ENCODE measurements at regions not wholly inside any gene's neighbourhood (a gene's known extent, or its start where the extent isn't known, plus 50 kb on each side); places are given as distances from the start of the nearest gene placed in this dataset.

GRCh38 chr6:145074805-145075204 lies 660.5 kb downstream of the EPM2A start:
- Mint-ChIP-seq H3K27ac (no peak overlapping the region), H3K9me3 (ENCODE audit: low read depth) (no peaks in the 10 kb centered on the region), H3K4me1 (no peaks in the 10 kb centered on the region), H3K27me3 (peaks cover 3% of the 10 kb centered on the region), H3K36me3 (no peaks in the 10 kb centered on the region), H3K4me3 (no peak overlapping the region)
- ATAC-seq: no peak
- DNase-seq: no peak
- CTCF ChIA-PET: interaction anchor here (0.7 kb wide), 1 partner anchor 40 kb away, joined by 3 read pairs; no protein-coding TSS in a partner anchor

- Mint-ChIP-seq H3K9me3 (ENCODE audit: low read depth) (no peaks in the 10 kb centered on the region), H3K36me3 (no peaks in the 10 kb centered on the region), H3K27ac (no peak overlapping the region), H3K27me3 (peaks cover 3% of the 10 kb centered on the region), H3K4me1 (no peaks in the 10 kb centered on the region), H3K4me3 (no peak overlapping the region)
- no peak for ATAC-seq
- no peak for DNase-seq
- CTCF ChIA-PET: no interaction called here
These were observed 659.9 kb downstream of the EPM2A start for GRCh38 chr6:145075425-145075824.

- Mint-ChIP-seq H3K36me3 (no peaks in the 10 kb centered on the region), H3K27me3 (peaks cover 6% of the 10 kb centered on the region), H3K4me3 (no peak overlapping the region), H3K27ac (no peak overlapping the region), H3K9me3 (ENCODE audit: low read depth) (no peaks in the 10 kb centered on the region), H3K4me1 (no peaks in the 10 kb centered on the region)
- no peak for ATAC-seq
- DNase-seq: no peak
- CTCF ChIA-PET: no interaction called here
These were observed 659.0 kb downstream of the EPM2A start for GRCh38 chr6:145076115-145076841.

GRCh38 chr6:145077382-145077781 lies 657.9 kb downstream of the EPM2A start:
- CTCF ChIA-PET: no interaction called here
- DNase-seq: no peak
- no peak overlapping the region for H3K27ac Mint-ChIP-seq
- no peak for ATAC-seq
- H3K4me3 Mint-ChIP-seq: no peak overlapping the region
- H3K27me3 Mint-ChIP-seq: peaks cover 11% of the 10 kb centered on the region
- H3K9me3 Mint-ChIP-seq (ENCODE audit: low read depth): no peaks in the 10 kb centered on the region
- no peaks in the 10 kb centered on the region for H3K36me3 Mint-ChIP-seq
- no peaks in the 10 kb centered on the region for H3K4me1 Mint-ChIP-seq

GRCh38 chr6:145080651-145081050 lies 654.7 kb downstream of the EPM2A start:
- Mint-ChIP-seq H3K27me3 (peaks cover 19% of the 10 kb centered on the region), H3K4me3 (no peak overlapping the region), H3K4me1 (no peaks in the 10 kb centered on the region), H3K36me3 (no peaks in the 10 kb centered on the region), H3K27ac (no peak overlapping the region), H3K9me3 (ENCODE audit: low read depth) (no peaks in the 10 kb centered on the region)
- no peak for DNase-seq
- ATAC-seq: no peak
- CTCF ChIA-PET: no interaction called here

GRCh38 chr6:145081677-145082076 lies 653.6 kb downstream of the EPM2A start:
- DNase-seq (no peak), ATAC-seq (no peak)
- Mint-ChIP-seq H3K27ac (no peak overlapping the region), H3K27me3 (peaks cover 21% of the 10 kb centered on the region), H3K36me3 (no peaks in the 10 kb centered on the region), H3K9me3 (ENCODE audit: low read depth) (no peaks in the 10 kb centered on the region), H3K4me1 (no peaks in the 10 kb centered on the region), H3K4me3 (no peak overlapping the region)
- CTCF ChIA-PET: no interaction called here

- Mint-ChIP-seq H3K27me3 (peaks cover 22% of the 10 kb centered on the region), H3K4me3 (no peak overlapping the region), H3K36me3 (no peaks in the 10 kb centered on the region), H3K4me1 (no peaks in the 10 kb centered on the region), H3K9me3 (ENCODE audit: low read depth) (no peaks in the 10 kb centered on the region), H3K27ac (no peak overlapping the region)
- ATAC-seq (no peak), DNase-seq (no peak)
- CTCF ChIA-PET: no interaction called here
These were observed 653.0 kb downstream of the EPM2A start for GRCh38 chr6:145082359-145082758.

- CTCF ChIA-PET: no interaction called here
- peaks cover 26% of the 10 kb centered on the region for H3K27me3 Mint-ChIP-seq
- ATAC-seq (no peak), DNase-seq (no peak)
- no peaks in the 10 kb centered on the region for H3K9me3 Mint-ChIP-seq (ENCODE audit: low read depth)
- H3K4me1 Mint-ChIP-seq: no peaks in the 10 kb centered on the region
- H3K36me3 Mint-ChIP-seq: no peaks in the 10 kb centered on the region
- H3K27ac Mint-ChIP-seq: no peak overlapping the region
- no peak overlapping the region for H3K4me3 Mint-ChIP-seq
These were observed 649.1 kb downstream of the EPM2A start for GRCh38 chr6:145086197-145086596.

GRCh38 chr6:145087034-145087433 lies 648.3 kb downstream of the EPM2A start:
- CTCF ChIA-PET: no interaction called here
- no peak for ATAC-seq

GRCh38 chr6:145090801-145091585 lies 644.3 kb downstream of the EPM2A start:
- no peaks in the 10 kb centered on the region for H3K9me3 Mint-ChIP-seq (ENCODE audit: low read depth)
- peaks cover 12% of the 10 kb centered on the region for H3K27me3 Mint-ChIP-seq
- no peak overlapping the region for H3K27ac Mint-ChIP-seq
- H3K4me3 Mint-ChIP-seq: no peak overlapping the region
- ATAC-seq (no peak), DNase-seq (no peak)
- H3K4me1 Mint-ChIP-seq: no peaks in the 10 kb centered on the region
- no peaks in the 10 kb centered on the region for H3K36me3 Mint-ChIP-seq
- CTCF ChIA-PET: no interaction called here

More at GRCh38 chr6:145087034-145087433, 648.3 kb downstream of the EPM2A start:
- H3K4me1 Mint-ChIP-seq: no peaks in the 10 kb centered on the region
- H3K9me3 Mint-ChIP-seq (ENCODE audit: low read depth): no peaks in the 10 kb centered on the region
- no peak overlapping the region for H3K4me3 Mint-ChIP-seq
- no peaks in the 10 kb centered on the region for H3K36me3 Mint-ChIP-seq
- no peak overlapping the region for H3K27ac Mint-ChIP-seq
- peaks cover 22% of the 10 kb centered on the region for H3K27me3 Mint-ChIP-seq
- no peak for DNase-seq

- CTCF ChIA-PET: no interaction called here
- Mint-ChIP-seq H3K36me3 (no peaks in the 10 kb centered on the region), H3K27ac (no peak overlapping the region), H3K9me3 (ENCODE audit: low read depth) (no peaks in the 10 kb centered on the region), H3K27me3 (peaks cover 10% of the 10 kb centered on the region), H3K4me3 (no peak overlapping the region), H3K4me1 (no peaks in the 10 kb centered on the region)
- no peak for DNase-seq
- no peak for ATAC-seq
These were observed 643.7 kb downstream of the EPM2A start for GRCh38 chr6:145091586-145092142.

GRCh38 chr6:145092554-145092953 lies 642.8 kb downstream of the EPM2A start:
- Mint-ChIP-seq H3K27ac (no peak overlapping the region), H3K9me3 (ENCODE audit: low read depth) (no peaks in the 10 kb centered on the region), H3K27me3 (peaks cover 7% of the 10 kb centered on the region), H3K4me3 (no peak overlapping the region), H3K36me3 (no peaks in the 10 kb centered on the region), H3K4me1 (no peaks in the 10 kb centered on the region)
- CTCF ChIA-PET: no interaction called here
- DNase-seq (no peak), ATAC-seq (no peak)

GRCh38 chr6:145093226-145093625 lies 642.1 kb downstream of the EPM2A start:
- no peak for DNase-seq
- H3K4me3 Mint-ChIP-seq: no peak overlapping the region
- peaks cover 7% of the 10 kb centered on the region for H3K27me3 Mint-ChIP-seq
- CTCF ChIA-PET: no interaction called here
- no peaks in the 10 kb centered on the region for H3K36me3 Mint-ChIP-seq
- no peaks in the 10 kb centered on the region for H3K9me3 Mint-ChIP-seq (ENCODE audit: low read depth)
- no peak for ATAC-seq
- no peaks in the 10 kb centered on the region for H3K4me1 Mint-ChIP-seq
- no peak overlapping the region for H3K27ac Mint-ChIP-seq

- DNase-seq (no peak), ATAC-seq (no peak)
- Mint-ChIP-seq H3K4me3 (no peak overlapping the region), H3K4me1 (no peaks in the 10 kb centered on the region), H3K9me3 (ENCODE audit: low read depth) (no peaks in the 10 kb centered on the region), H3K27me3 (no peaks in the 10 kb centered on the region), H3K36me3 (no peaks in the 10 kb centered on the region), H3K27ac (no peak overlapping the region)
- CTCF ChIA-PET: no interaction called here
These were observed 638.5 kb downstream of the EPM2A start for GRCh38 chr6:145096846-145097245.
